ENCODE measurements at regions not wholly inside any gene's neighbourhood (a gene's known extent, or its start where the extent isn't known, plus 50 kb on each side); places are given as distances from the start of the nearest gene placed in this dataset.

DNA sequence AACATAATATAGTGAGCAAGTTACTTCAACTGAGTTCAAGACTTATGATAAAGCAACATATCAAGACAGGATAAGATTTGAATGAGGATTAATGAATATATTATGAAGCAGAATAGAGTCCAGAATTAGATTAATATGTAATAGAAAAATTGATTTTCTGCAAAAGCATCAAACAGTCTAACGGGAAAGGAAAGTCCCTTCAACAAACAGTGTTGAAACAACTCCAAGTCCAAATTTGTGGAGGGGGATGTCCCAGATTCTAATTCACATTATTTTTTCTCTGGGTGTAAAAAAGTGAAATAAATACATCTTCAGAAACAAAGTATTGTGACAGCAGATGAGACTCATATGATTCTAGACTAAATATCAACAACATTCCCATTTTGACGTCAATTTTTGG, 289.7 kb downstream of the C6orf118 start:
- Histone ChIP-seq H4K20me1 (ENCODE audit: control insufficient read depth, insufficient read depth, insufficient read length) (no peaks in the 10 kb centered on the region), H3K9ac (ENCODE audit: extremely low read depth, insufficient read length, low read length) (no peak overlapping the region), H3K79me1 (ENCODE audit: insufficient read depth, low read depth, low read length, poor library complexity, severe bottlenecking) (no peaks in the 10 kb centered on the region), H2BK15ac (ENCODE audit: low read depth, low read length) (no peak overlapping the region), H3K56ac (ENCODE audit: insufficient read length, low read depth, low read length) (no peak overlapping the region), H3K4me1 (ENCODE audit: insufficient read depth, low read length) (no peaks in the 10 kb centered on the region), H4K8ac (replicated peaks; ENCODE audit: insufficient read length, low read depth, low read length) (no peak overlapping the region), H2BK5ac (ENCODE audit: insufficient read length, low read length) (no peak overlapping the region), H4K5ac (ENCODE audit: insufficient read length, low read depth, low read length) (no peak overlapping the region), H3K4ac (ENCODE audit: low read depth, low read length) (no peak overlapping the region), H2BK12ac (ENCODE audit: insufficient read length, low read depth, low read length) (no peak overlapping the region), H3K27ac (ENCODE audit: insufficient read length, low read depth, low read length) (no peak overlapping the region), H2AFZ (ENCODE audit: low read length) (no peak overlapping the region), H3K18ac (ENCODE audit: insufficient read length, low read depth, low read length) (no peak overlapping the region), H3K14ac (ENCODE audit: insufficient read depth, low read length) (no peak overlapping the region), H3K23me2 (ENCODE audit: insufficient read length, low read depth, low read length, poor library complexity, severe bottlenecking) (no peaks in the 10 kb centered on the region), H2AK5ac (ENCODE audit: insufficient read length, low read length) (no peak overlapping the region), H3K9me3 (ENCODE audit: control insufficient read depth, low read depth, low read length) (no peaks in the 10 kb centered on the region), H2BK120ac (ENCODE audit: low read depth, low read length, poor library complexity, severe bottlenecking) (no peak overlapping the region), H2BK20ac (ENCODE audit: low read depth, low read length, poor library complexity, severe bottlenecking) (no peak overlapping the region), H3K23ac (ENCODE audit: insufficient read length, low read depth, low read length) (no peak overlapping the region), H3K79me2 (ENCODE audit: insufficient read depth, low read length) (no peaks in the 10 kb centered on the region), H3K4me2 (ENCODE audit: insufficient read depth, insufficient read length, low read length) (no peak overlapping the region), H4K91ac (ENCODE audit: insufficient read length, low read depth, low read length) (no peak overlapping the region), H3K27me3 (ENCODE audit: insufficient read depth, low read length) (no peaks in the 10 kb centered on the region), H3T11ph (ENCODE audit: low read length) (no peak overlapping the region)
- no peak for DNase-seq
- Mint-ChIP-seq H3K27ac (no peak overlapping the region), H3K36me3 (ENCODE audit: insufficient read depth in 1 of 3, low read depth in 3 of 3) (0 out of 7 replicates have a peak, but pooled peaks cover 0 to 1% (median 0%) of the 10 kb centered on the region in 3 experiments), H3K27me3 (ENCODE audit: low read depth) (no peaks in the 10 kb centered on the region; the same call in 1 of the 2 replicates), H3K4me1 (no peaks in the 10 kb centered on the region), H3K4me3 (no peak overlapping the region), H3K9me3 (peaks cover 3 to 8% of the 10 kb centered on the region in 2 experiments; a peak in 3 of 5 replicates)
- WGBS (ENCODE audit: extremely low coverage, insufficient read length, low lambda C conversion rate) = no CpG with 5 or more reads among the region's 2 CpGs
- TF ChIP-seq, protein P1, sequence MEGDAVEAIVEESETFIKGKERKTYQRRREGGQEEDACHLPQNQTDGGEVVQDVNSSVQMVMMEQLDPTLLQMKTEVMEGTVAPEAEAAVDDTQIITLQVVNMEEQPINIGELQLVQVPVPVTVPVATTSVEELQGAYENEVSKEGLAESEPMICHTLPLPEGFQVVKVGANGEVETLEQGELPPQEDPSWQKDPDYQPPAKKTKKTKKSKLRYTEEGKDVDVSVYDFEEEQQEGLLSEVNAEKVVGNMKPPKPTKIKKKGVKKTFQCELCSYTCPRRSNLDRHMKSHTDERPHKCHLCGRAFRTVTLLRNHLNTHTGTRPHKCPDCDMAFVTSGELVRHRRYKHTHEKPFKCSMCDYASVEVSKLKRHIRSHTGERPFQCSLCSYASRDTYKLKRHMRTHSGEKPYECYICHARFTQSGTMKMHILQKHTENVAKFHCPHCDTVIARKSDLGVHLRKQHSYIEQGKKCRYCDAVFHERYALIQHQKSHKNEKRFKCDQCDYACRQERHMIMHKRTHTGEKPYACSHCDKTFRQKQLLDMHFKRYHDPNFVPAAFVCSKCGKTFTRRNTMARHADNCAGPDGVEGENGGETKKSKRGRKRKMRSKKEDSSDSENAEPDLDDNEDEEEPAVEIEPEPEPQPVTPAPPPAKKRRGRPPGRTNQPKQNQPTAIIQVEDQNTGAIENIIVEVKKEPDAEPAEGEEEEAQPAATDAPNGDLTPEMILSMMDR (conservative IDR thresholded peaks at IDR 0.05) = no peak

Measured in H9 (cell line).